K562 (cell line): ENCODE measurements at regions not wholly inside any gene's neighbourhood (a gene's known extent, or its start where the extent isn't known, plus 50 kb on each side); places are given as distances from the start of the nearest gene placed in this dataset.

Experiments used
- ATAC-seq: fragments of 200-7000 bp; cut with Tn5 transposase; 3 replicates; pipeline ENCODE4 v1.9.1; 2020; ENCODE audit warnings: moderate library complexity
- BruUV-seq: library from RNA; stranded (reverse); fragments of 400-500 nt; replicated peaks from 2 replicates; lab custom pipeline; 2021; lab: Mats Ljungman, UMichigan
- CTCF ChIA-PET: fragments of 300-600 bp; formaldehyde crosslinking; extraction: SDS; loops from one replicate; lab custom pipeline; 2021; ENCODE audit warnings: low intra/inter-chr PET ratio; lab: Yijun Ruan, JAX
- POLR2A ChIA-PET: fragments of 300-600, 350-650 bp; sonication (Branson Sonifier 250); formaldehyde crosslinking; extraction: SDS; loops from one replicate; lab custom pipeline; 2021; ENCODE audit warnings: antibody characterized with exemption, inconsistent platforms; lab: Yijun Ruan, JAX
- DNase-seq, 4 experiments: peaks; one replicate each; pipeline versions ENCODE4 v3.0.0 to v3.0.0-alpha.2; 2011 to 2018; ENCODE audit warnings: low spot score in 3 of 4, mixed read lengths in 3 of 4; ENCODE audit errors: extremely low read depth in 1 of 4
- FAIRE-seq: peaks from 2 replicates; lab custom pipeline; 2011; peaks lifted over from hg19 to GRCh38; lab: Jason Lieb, UNC
- H2AFZ ChIP-seq: 2 replicates; pipeline ENCODE4 v1.6.0; 2011; ENCODE audit warnings: low read depth, low read length, control low read depth, inconsistent platforms
- H3K27ac ChIP-seq: fragments of 200-600 bp; 3 replicates; pipeline ENCODE4 v1.8.0; 2011; ENCODE audit warnings: low read depth, mild to moderate bottlenecking, control low read depth, inconsistent platforms, low read length, moderate library complexity, mixed read lengths; ENCODE audit errors: extremely low read depth
- H3K27me3 ChIP-seq, 2 experiments: fragments of 300-600 bp in 1 of 2; 2 replicates in 1 of 2; 3 replicates in 1 of 2; pipeline versions ENCODE4 v1.6.0 to v1.8.0; 2011; ENCODE audit warnings: inconsistent platforms in 2 of 2, low read length in 2 of 2, mild to moderate bottlenecking in 1 of 2, mixed read lengths in 1 of 2, moderate library complexity in 1 of 2; ENCODE audit not compliant: control insufficient read depth in 2 of 2, insufficient read depth in 2 of 2
- H3K36me3 ChIP-seq: fragments of 300-600 bp; 3 replicates; pipeline ENCODE4 v1.8.0; 2011; ENCODE audit warnings: mild to moderate bottlenecking, low read length, inconsistent platforms; ENCODE audit not compliant: control insufficient read depth, insufficient read depth
- H3K4me1 ChIP-seq, 2 experiments: fragments of 200-600 bp in 1 of 2; replicated peaks in 1 of 2; 2 replicates in 1 of 2; 3 replicates in 1 of 2; pipeline versions ENCODE4 v1.5.1 to v1.8.0; 2011; ENCODE audit warnings: inconsistent platforms in 2 of 2, low read length in 2 of 2, mild to moderate bottlenecking in 1 of 2, mixed read lengths in 1 of 2, moderate library complexity in 1 of 2; ENCODE audit not compliant: control insufficient read depth in 2 of 2, insufficient read depth in 2 of 2
- H3K4me2 ChIP-seq: 2 replicates; pipeline ENCODE4 v1.6.1; 2011; ENCODE audit warnings: low read length, control low read depth, inconsistent platforms, mixed read lengths; ENCODE audit not compliant: insufficient read depth
- H3K4me3 ChIP-seq: fragments of 200-600 bp; sonication (generic), shearing (Covaris generic); 2 replicates; pipeline ENCODE4 v1.5.1; 2016; ENCODE audit warnings: control low read depth, inconsistent platforms
- H3K79me2 ChIP-seq: fragments of 200-600 bp; 3 replicates; pipeline ENCODE4 v1.8.0; 2011; ENCODE audit warnings: low read length, inconsistent platforms; ENCODE audit not compliant: control insufficient read depth, insufficient read depth
- H3K9ac ChIP-seq, 2 experiments: 2 replicates each; pipeline versions ENCODE4 v1.6.0 to v1.6.1; 2011; ENCODE audit warnings: low read depth in 2 of 2, low read length in 2 of 2, control low read depth in 1 of 2, inconsistent platforms in 1 of 2, mild to moderate bottlenecking in 1 of 2, mixed read lengths in 1 of 2; ENCODE audit not compliant: insufficient read depth in 1 of 2
- H3K9me1 ChIP-seq: one replicate; pipeline ENCODE4 v1.6.0; 2011; ENCODE audit warnings: inconsistent platforms, mild to moderate bottlenecking, low read length, moderate library complexity; ENCODE audit not compliant: control insufficient read depth, insufficient read depth
- H3K9me3 ChIP-seq: replicated peaks from 2 replicates; pipeline ENCODE4 v1.5.1; 2011; ENCODE audit warnings: low read depth, low read length, inconsistent platforms; ENCODE audit not compliant: control insufficient read depth, insufficient read depth
- H4K20me1 ChIP-seq: replicated peaks from 2 replicates; pipeline ENCODE4 v1.6.1; 2011; ENCODE audit warnings: low read length, inconsistent platforms, mixed read lengths; ENCODE audit not compliant: control insufficient read depth, insufficient read depth
- LCOR ChIP-seq: sonication (generic); formaldehyde crosslinking; IDR thresholded peaks from 2 replicates; pipeline ENCODE4 v1.8.0; 2022; ENCODE audit warnings: mild to moderate bottlenecking, missing genetic modification reagents
- PREB ChIP-seq: sonication (generic); formaldehyde crosslinking; IDR thresholded peaks from 2 replicates; pipeline ENCODE4 v1.8.1; 2023; ENCODE audit warnings: mild to moderate bottlenecking, missing genetic modification reagents
- STAT6 ChIP-seq: sonication (generic); formaldehyde crosslinking; IDR thresholded peaks from 2 replicates; pipeline ENCODE4 v1.8.1; 2023; ENCODE audit warnings: mild to moderate bottlenecking, missing genetic modification reagents
- ZNF639 ChIP-seq, 2 experiments: fragments of 200-800 bp in 1 of 2; sonication (Bioruptor generic) in 1 of 2; sonication (generic) in 1 of 2; formaldehyde crosslinking in 1 of 2; IDR thresholded peaks in 1 of 2; conservative IDR thresholded peaks in 1 of 2; 2 replicates each; pipeline versions ENCODE4 v1.5.0 to v1.6.1; 2016 to 2020; ENCODE audit warnings: missing compliant biosample characterization in 1 of 2, missing genetic modification characterization in 1 of 2, missing genetic modification reagents in 1 of 2
- WGBS: fragments of 100-300 bp; shearing (Covaris generic); methylation state at CpG from one replicate; pipeline ENCODE4 v1.1.6; 2016; ENCODE audit warnings: low coverage, mixed read lengths; ENCODE audit not compliant: insufficient coverage; ENCODE audit errors: missing lambda C conversion rate; 5-methylcytosine and 5-hydroxymethylcytosine counted together
- in situ Hi-C: fragments of 300-500 bp; cut with MboI; formaldehyde crosslinking; loops from 4 replicates; pipeline ENCODE4 v1.15.0; 2018; ENCODE audit warnings: inconsistent platforms, mixed read lengths
- intact Hi-C: fragments of 100-400 bp; cut with micrococcal nuclease; formaldehyde crosslinking; loops from 2 replicates; pipeline ENCODE4 v1.14.2; 2022

DNA sequence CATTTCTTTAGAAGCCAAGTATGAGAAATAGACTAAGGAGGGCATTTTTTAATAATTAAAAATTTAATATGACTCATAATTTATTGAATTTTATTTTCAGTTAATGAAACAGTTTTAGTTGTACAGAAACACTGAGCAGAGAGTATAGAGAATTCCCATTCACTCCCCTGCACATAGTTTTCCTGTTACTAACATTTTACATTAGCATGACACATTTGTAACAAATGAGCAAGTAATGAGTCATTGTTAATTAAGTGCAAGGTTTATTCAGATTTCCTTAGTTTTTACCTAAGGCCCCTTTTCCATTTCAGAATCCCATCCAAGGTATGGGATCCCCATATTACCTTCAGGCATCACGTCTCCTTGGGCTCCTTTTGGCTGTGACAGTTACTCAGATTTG is 271.5 kb upstream of the FZD8 start:
- Histone ChIP-seq H3K27me3 (no peaks in the 10 kb centered on the region), H3K4me3 (no peak overlapping the region), H2AFZ (no peak overlapping the region), H3K36me3 (no peaks in the 10 kb centered on the region), H3K4me1 (no peaks in the 10 kb centered on the region), H3K9me1 (no peaks in the 10 kb centered on the region), H4K20me1 (no peaks in the 10 kb centered on the region), H3K9ac (no peak overlapping the region), H3K27ac (no peak overlapping the region), H3K4me2 (no peak overlapping the region), H3K79me2 (no peaks in the 10 kb centered on the region), H3K9me3 (no peaks in the 10 kb centered on the region)
- BruUV-seq, result no TSS peak
- no peak for DNase-seq
- POLR2A ChIA-PET, result no interaction called here
- CTCF ChIA-PET, result no interaction called here
- in situ Hi-C loops, result no loop called here
- TF ChIP-seq LCOR (CRISPR knock-in tag) (no peak), PREB (CRISPR knock-in tag) (no peak)
- intact Hi-C loops, result no loop called here
- no peak for ATAC-seq
- WGBS, result 0% methylated on average over 1 of the region's 1 CpG
- no peak for FAIRE-seq

- no peak overlapping the region for H3K27ac ChIP-seq
- H3K79me2 ChIP-seq, result no peaks in the 10 kb centered on the region
- intact Hi-C loops, result no loop called here
- no peaks in the 10 kb centered on the region for H3K36me3 ChIP-seq
- no peaks in the 10 kb centered on the region for H3K27me3 ChIP-seq
- 0% methylated on average over 6 of the region's 6 CpGs for WGBS
- in situ Hi-C loops, result no loop called here
- H3K4me3 ChIP-seq, result no peak overlapping the region
- H3K9me3 ChIP-seq, result no peaks in the 10 kb centered on the region
- H3K9ac ChIP-seq, result no peak overlapping the region
- no peak for ATAC-seq
- H2AFZ ChIP-seq, result no peak overlapping the region
- FAIRE-seq, result no peak
- POLR2A ChIA-PET, result no interaction called here
- H3K4me1 ChIP-seq, result no peaks in the 10 kb centered on the region
- no peaks in the 10 kb centered on the region for H4K20me1 ChIP-seq
- BruUV-seq, result no TSS peak
- no peak for DNase-seq
- H3K9me1 ChIP-seq, result no peaks in the 10 kb centered on the region
- no peak overlapping the region for H3K4me2 ChIP-seq
- CTCF ChIA-PET, result interaction anchor here (0.6 kb wide), 1 partner anchor 1629 kb away, joined by 5 read pairs; no protein-coding TSS in a partner anchor
- TF ChIP-seq STAT6 (CRISPR knock-in tag) (no peak), ZNF639 (CRISPR knock-in tag; conservative IDR thresholded peaks at IDR 0.05 in 1 of 2, IDR thresholded peaks at IDR 0.05 in 1 of 2) (no peak)
Observed at GRCh38 chr10:35912615-35913569, 270.8 kb upstream of the FZD8 start.
